Vagina (tissue), 2 donors: ENCODE measurements at regions not wholly inside any gene's neighbourhood (a gene's known extent, or its start where the extent isn't known, plus 50 kb on each side); places are given as distances from the start of the nearest gene placed in this dataset.

ENCODE experiments used
- CTCF ChIP-seq, 3 experiments: fragments of 450-650 bp in 2 of 3; fragments of 200-600 bp in 1 of 3; sonication (generic) in 1 of 3; IDR thresholded peaks; one replicate each; pipeline ENCODE4 v1.5.1; 2017 to 2019; ENCODE audit warnings: antibody characterized with exemption in 3 of 3, mild to moderate bottlenecking in 2 of 3, moderate library complexity in 2 of 3
- POLR2A ChIP-seq, 2 donors: fragments of 450-650 bp; IDR thresholded peaks; one replicate each; pipeline ENCODE4 v1.6.1; 2017; ENCODE audit warnings: antibody characterized with exemption in 2 of 2, mild to moderate bottlenecking in 2 of 2, moderate library complexity in 2 of 2
- POLR2AphosphoS5 ChIP-seq, 2 donors: sonication (generic); formaldehyde crosslinking; IDR thresholded peaks; one replicate each; pipeline ENCODE4 v1.9.0; 2017; ENCODE audit warnings: antibody characterized with exemption in 2 of 2, mild to moderate bottlenecking in 2 of 2, low read depth in 1 of 2; ENCODE audit not compliant: insufficient read depth in 1 of 2

- TF ChIP-seq CTCF (IDR thresholded peaks at IDR 0.05) (no peak), POLR2A (IDR thresholded peaks at IDR 0.05) (no peak), POLR2AphosphoS5 (IDR thresholded peaks at IDR 0.05; ENCODE audit: insufficient read depth in 1 of 2, low read depth in 1 of 2) (no peak)
Observed at GRCh38 chr2:241935774-241936173, 66.2 kb downstream of the RTP5 start.
